HG02884 (cell line): ENCODE measurements at regions not wholly inside any gene's neighbourhood (a gene's known extent, or its start where the extent isn't known, plus 50 kb on each side); places are given as distances from the start of the nearest gene placed in this dataset.

ENCODE experiments used
- ATAC-seq: cut with Tn5 transposase; IDR thresholded peaks from one replicate; pipeline ENCODE4 v1.9.1; 2021; ENCODE audit warnings: mild to moderate bottlenecking, moderate library complexity; ENCODE audit not compliant: unreplicated experiment

DNA sequence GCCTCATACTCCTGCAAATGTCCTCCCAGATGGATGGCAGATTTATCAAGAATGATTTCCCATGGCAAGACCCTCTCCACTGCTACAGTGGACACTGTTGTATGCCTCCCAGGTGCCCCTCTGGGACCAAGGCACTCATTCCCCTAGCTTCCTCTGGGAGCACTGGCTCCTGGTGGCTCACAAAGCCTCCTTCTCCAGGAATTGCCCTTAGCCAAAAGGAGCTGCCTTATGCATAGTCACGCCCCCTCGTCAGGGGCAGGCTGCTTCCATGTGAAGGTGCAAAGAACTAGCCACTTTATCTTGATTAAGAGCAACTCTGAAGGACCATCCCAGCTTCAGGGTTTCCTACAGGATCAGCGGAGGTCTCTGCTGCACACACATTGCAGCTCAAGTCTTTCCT, 358.1 kb downstream of the CDK5RAP2 start:
- no peak for ATAC-seq

DNA sequence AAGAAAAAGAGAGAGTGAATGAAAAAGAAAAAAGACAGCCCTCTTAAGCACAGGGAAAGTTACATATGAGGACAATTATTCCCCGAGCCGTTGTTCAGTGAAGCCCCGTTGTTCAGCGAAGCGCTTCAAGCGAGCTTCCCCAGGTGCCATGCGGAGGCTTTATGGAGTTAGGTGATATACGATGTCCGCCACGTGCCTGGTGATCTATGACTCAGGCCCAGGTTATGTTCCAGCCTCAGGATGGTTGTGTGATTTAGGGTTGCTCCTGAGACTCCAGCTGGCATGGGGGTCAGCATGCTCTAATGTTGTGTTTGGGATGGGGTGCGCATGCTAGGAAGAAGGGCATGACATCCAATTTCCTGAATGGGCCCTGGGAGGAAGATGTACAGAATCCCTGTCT, 365.6 kb downstream of the CDK5RAP2 start:
- ATAC-seq, result no peak

DNA sequence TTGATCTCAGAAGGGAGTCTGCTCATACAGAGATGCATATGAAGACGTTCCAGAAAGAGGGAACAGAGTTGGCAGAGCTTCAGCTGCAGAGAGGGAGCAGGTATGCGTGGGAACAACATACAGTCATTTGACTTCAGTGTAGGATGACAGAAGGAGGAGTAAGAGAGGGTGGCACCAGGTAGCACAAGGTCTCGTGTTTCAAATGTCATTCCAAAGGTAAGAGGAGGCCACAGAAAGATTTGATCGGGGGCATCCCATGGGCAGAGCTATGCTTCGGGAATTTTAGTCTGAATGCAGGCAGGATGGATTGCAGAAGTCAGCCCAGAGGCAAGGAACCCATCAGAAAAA, 367.1 kb downstream of the CDK5RAP2 start:
- ATAC-seq, result peak; percentile 42

DNA sequence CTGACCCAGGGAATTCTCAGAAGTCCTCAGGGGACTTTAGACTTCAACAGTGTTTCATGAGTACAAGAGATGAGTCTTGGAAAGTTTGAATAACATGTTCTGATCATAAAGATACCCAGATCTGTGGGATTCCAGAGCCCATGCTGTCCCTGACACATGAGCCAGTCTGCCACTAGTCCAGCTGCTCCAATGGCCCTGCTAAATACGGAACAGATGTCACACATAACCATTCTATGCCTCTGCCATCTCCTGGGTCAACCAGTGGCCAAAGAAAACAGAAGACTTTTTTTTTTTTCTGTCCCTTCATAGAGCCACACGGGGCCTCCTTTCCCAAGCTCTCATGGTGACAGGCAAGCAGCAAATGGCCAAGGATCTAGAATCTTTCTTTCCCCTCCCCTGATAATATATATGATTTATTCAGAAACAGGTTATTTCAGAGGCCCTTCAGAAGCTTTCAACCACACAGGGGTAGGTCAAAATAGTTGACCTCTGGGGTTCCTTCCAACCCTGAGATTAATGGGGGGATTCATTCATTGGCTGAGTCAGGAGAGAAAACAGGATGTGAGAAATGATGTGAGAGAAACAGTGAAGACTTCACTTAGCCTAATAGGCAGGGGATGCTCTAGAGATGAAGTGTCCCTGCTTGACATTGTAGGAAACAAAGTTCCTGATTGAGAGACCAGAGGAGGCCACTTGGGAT, 367.7 kb downstream of the CDK5RAP2 start:
- peak; percentile 89 for ATAC-seq

DNA sequence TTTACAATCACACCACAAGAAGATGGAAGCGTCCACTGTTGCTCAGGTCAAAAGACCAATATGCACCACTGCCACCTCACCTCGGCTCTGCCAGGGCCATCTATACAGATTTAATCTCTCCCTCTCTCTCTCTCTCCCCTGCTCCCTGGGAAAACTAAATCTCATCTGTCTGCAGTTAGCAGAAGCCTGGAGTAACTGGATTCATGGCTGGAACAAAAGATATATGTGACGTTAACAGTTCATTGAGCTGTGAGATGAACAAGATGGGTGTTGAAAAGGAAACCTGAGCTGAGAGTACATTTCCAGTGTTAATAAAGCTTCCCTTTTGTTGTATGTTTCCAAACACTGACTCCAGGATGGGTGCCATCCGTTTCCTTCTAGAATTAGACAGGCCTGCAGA, 369.7 kb downstream of the CDK5RAP2 start:
- ATAC-seq, result no peak

DNA sequence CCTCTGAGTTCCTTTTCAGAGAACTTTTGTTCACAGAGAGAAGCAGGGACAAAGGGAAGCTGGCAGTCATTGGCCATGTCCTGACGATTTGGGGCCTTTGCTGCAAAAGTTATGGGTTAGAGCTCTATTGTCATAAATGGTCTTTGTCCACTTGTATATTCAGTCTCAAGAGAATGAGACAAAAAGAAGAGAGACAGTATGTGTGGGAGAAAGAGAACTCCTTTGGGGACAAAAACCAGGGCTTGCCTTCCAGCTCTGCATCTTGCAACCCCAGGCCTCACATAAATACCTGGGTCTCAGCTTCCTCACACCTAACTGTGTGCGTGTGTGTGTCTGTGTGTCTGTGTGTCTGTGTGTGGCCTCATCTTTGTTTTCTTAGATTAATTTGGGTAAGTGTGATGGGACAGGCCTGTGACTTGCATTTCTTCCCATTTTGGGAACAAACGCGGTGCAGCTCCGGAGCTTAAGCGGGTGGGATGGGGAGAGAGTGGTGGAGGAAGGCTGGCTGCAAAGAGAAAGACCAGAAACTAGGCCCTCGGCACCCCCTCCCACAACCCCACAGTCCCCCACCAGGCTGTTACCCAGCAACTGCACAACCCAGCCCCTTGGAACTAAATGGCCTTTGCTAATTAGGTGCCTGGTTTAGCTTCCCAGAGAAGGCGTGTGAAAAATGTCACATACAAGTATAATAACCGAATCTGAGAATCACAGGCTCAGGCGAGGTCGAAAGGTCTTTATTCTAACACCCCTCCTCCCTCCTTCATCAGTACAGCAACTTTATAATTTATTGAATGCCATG, 376.9 kb downstream of the CDK5RAP2 start:
- ATAC-seq, result no peak

DNA sequence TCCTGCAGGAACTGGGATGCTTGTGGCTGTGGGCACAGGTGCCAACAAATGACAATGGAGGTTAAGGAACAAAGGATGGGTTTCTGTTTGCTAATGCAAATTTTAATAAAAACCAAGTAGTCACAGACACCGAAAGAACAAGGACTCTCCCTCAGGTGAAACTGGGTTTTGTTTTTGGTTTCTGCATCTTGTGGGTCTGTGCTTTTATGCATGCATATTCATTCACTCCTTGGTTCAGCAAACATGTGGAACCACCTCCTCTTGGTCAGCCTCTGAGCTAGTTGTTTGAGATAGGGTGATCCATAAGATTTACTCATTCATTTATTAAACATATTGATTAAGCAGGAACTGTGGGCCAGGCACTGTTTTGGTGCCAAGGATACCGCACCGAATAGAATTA, 381.9 kb downstream of the CDK5RAP2 start:
- ATAC-seq, result no peak

DNA sequence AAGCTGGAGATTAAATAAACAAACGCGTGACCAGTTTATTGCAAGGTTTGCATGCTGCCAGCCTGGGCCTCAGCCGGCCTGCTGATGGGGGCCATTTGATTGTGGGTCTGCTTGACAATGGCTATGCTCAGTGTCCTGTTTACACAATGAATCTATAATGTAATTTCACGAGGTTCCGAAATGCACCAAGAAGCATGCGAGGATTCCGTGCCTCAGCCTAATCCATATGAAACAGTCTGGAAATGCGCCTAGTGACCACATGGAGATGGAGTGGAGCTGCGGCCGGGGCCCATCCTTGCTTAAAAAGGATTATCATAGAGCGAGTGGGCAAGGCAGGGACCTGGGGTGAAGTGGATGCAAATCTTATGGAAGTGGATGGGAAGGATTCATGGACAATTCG, 382.4 kb downstream of the CDK5RAP2 start:
- no peak for ATAC-seq

DNA sequence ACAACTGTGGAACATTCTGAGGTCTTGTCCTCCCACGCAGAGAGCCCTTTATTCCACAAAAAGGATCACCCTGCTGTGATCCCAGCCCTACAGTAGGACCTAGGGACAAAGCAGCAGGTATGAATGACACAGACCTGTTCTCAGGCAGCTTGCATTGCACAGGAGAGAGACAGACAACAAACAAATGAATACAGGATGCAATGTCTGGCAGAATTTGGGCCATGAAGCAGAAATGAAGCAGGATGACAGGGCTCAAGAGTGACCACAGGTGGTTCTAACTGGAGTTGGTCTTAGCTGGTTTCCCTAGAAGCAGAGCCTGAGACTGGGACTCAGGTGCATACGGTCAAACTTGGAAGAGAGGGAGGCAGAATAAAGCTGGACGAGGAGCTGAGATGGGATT, 388.8 kb downstream of the CDK5RAP2 start:
- ATAC-seq, result no peak

DNA sequence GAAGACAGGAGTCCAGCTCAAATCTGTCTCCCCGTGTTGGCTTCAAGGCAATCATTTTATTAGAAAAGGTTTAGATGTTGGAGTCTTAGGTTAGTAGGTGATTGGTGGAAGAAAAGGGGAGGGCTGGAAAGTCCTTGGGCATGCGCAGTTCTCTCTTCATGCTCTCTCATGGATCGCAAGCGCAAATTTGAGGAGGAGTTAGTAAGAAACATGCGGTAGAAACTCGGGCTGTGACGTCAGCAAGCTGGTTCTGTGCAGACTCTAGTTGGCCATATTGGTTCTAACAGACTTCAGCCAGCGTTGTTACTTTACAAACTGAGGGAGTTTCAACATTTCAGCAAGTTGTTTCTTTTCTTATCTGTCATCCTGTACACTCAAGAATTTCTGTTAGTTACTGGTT, 392.2 kb downstream of the CDK5RAP2 start:
- ATAC-seq, result no peak

DNA sequence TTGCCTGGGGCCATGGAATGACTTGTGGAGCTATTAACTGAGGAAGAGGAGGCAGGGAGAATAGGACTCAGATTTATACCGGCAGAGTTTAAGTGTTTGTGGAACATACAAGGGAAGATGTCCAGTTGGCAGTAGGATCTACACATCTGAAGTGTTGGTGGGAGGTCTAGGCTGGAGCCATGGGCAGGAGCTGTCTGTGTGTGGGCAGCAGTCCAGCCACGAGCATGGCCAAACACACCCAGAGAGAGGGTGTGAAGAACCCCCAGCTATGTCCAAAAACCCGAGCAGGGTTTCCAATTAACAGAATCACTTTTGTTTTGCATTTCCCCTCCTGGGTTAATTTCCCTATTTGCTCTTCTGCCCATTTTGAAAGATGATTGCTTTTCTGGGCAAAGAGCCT, 393.7 kb downstream of the CDK5RAP2 start:
- no peak for ATAC-seq

DNA sequence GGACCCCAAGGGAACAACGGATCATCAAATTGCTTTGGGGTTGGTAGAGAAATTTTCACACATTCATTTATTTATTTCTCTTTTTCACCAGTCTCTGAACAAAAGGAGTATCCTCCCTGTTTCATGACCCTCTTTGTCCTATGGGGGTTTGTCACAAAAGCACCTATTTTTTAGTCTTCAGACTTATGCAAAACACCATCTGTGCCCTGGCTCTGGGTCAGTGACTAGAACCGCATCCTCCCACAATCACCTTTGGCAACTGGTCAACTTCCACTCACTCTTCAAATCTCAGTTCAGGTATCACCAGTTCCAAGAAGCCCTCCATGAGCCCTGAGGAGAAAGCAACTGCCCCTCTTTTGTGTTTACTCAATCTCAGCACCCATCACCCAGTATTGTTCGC, 395.7 kb downstream of the CDK5RAP2 start:
- no peak for ATAC-seq

DNA sequence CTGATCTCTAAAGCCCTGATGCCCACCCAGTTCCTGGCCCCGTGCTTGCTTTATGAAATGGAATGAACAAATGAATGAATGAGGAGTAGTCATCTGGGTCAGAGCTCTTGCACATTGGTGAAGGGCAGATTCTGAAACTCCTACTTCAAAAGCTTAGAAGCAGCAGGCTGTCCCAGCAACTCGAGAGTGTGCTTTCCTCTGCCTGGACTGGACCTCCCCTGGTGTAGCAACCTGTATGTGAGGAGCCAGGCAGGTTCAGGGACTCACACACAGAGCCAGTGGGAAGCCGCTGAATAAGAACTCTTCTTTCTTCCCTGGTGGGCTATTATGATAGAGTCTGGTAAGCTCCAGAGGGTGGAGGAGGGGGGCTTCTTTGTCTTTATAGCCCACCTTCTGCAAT, 396.4 kb downstream of the CDK5RAP2 start:
- ATAC-seq, result no peak

DNA sequence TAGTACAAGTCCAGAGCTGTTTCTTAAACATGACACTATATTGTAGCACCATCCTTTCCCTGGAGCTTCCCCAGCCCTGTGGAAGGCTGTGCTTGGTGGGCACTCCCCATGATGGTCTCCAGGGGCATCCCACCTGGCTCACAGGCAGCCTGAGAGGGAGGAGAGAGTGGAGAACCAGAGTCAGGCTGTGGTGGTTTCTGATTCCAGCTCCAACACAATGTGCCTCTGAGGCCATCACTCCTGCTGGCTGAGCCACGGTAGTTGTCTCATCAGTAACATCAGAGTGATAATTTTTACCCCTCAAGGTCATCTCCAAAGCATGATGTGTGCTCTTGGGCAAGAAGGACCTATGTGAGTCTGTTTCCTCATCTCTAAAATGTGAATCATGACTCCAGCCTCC, 398.0 kb downstream of the CDK5RAP2 start:
- no peak for ATAC-seq

DNA sequence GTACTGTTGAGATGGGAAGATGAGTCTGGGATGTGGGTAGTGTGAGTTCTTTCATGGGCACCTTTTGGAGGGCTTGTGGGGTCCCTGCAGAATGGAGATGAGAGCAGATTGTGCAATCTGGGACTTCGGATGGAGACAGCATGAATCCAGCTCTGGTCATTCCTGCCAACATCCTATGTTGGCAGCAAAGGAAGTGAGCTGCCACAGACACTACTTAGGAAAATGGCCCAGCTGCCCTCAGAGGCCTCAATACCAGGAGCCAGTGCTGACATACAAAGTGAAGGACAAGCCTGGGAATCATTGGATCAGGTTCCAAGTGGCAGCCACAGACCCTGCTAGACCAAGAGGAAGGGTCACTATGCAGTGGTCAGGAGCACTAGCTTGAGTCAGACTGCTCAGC, 402.8 kb downstream of the CDK5RAP2 start:
- ATAC-seq, result no peak

DNA sequence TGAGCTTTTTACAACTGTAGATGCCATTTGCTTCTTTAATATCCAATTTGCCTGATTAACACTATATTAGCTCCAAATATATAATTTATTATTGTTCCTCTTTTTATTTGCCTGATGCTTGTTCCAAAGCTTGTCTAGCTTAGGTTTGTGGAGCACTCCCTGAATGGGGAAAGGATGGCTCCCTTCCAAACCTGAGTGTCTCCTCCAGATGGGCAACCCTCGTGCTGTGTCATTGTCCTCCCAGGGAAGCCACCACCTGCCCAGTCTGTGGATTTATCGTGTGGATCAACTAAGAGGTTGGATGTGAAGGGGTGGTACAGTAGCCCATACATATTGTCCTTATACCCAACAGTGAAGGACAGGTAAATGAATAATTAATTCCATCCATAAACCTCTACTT, 404.9 kb downstream of the CDK5RAP2 start:
- ATAC-seq, result no peak

DNA sequence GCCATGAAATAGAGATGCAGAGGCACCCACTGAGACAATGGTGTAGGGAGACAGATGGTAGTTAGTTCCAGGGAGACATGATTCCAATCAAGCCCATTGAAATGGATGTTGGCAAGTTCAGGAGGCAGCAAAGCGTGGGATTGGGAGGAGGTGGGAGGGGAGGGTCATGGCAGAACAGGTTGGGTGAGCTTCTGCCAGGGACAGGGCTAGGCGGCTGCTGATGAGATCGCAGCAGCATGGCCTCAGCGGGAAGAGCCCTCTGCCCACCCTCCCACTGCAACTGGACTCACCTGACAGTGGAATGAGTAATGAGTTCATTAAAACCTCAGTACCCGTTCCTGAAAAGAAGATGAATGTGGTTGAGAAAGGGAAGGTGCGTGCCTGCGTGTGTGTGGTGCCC, 418.2 kb downstream of the CDK5RAP2 start:
- ATAC-seq, result no peak

DNA sequence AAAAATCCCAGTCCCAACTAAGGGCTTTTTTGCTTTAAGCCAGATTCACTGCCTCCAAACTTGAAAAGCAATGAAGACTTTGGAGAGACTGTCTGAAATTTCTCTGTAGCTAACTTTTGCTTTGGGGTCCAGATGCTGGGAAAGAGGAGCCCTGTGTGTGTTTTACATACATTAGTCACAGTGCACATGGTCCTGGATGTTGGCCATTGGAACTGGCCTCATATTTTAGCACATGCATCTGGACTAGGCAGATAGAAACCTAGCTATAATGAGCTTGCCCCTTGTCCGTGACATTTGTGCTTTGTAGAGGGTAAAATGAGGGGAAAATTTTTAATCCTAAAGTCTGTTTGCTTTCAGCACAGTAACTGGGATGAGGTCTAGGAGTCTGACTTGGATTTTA, 421.7 kb downstream of the CDK5RAP2 start:
- no peak for ATAC-seq

DNA sequence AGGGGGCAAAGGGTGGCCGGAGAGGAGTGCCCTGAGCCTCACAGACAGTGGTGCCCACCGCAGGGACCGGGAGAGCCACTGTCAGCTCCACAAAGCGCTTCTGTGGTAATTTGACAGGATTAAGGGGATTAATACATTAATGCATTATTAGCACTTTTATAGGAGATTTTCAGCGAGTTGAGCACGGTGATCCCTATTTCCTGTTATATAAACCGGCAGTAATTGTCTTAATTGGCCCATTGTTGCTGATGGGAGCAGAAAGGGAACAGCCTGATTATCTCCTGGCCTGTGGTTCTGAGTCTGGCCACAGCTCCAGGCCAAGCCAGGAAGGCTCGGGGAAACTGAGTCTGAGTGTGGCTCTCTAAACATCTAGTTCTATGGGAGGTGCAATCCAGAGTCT, 423.6 kb downstream of the CDK5RAP2 start:
- no peak for ATAC-seq

DNA sequence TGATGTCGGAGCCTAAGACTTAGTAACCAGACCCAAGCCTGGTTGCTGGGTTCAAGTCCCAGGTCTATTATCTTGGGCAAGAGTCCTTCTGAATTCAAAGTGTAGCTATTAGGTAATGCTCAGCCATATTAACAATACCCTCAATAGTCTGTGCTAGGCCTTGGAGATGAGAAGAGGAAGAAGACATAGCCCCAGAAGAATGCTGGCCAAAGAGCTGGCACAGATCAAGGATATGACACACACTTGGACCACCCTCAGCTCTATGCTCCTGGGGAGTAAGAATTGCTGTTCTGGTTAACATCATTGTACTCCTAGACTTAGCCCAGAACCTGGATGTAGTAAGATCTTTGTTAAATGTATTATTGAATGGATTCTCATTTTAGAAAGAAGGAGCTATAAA, 426.7 kb downstream of the CDK5RAP2 start:
- ATAC-seq, result no peak

DNA sequence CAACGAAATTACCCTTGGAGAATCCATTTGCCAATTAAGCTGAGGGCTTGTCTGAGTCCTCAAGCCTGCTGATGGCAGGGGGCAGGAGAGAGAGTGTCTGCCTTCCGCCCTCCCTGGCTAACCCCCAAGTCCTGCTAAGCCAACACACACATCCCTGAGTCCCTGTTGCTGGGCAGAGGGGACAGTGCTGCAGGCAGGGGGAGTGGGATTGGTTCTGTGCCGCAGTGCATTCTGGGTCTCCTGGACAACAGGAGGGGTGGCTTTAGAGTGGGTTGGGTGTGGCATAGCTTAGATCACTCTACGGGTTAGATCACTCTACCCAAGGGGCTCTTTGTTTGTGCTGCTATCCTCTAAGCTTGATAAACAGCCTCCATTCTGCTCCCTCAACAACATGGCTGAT, 427.7 kb downstream of the CDK5RAP2 start:
- ATAC-seq, result no peak

DNA sequence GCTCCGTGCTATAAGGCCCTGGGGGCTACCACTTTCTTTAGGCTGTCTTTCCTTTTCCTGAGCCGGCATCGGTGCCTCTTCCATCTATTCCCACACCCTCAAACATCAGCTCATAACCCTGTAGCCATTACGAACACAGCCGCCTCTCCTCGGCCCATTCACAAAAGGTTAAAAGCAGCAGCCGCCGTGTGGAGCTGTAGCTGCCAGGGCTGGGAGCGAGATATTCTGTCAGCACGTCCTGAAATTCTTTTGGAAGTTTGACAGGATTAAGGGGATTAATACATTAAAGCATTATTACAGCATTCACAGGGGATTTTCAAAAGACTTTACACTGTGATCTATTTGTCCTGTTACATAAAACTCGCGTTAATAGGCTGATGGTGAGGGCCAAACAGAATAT, 428.2 kb downstream of the CDK5RAP2 start:
- ATAC-seq, result no peak

DNA sequence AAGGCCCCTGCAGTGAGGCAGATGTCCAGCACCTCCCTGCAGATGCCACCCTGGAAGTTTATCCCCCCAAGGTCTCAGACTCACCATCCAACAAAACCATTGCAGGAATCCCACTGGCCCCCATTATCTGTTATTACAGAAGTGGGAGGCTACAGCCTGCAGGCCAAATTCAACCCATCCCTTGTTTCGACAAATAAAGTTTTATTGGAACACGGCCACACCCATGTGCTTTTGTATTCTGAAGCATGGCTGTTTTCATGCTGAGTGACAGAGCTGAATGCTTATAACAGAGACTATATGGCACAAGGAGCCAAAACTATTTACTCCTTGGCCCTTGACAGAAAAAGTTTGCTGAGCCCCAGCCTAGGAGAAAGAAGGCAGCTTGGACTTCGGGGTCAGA, 428.8 kb downstream of the CDK5RAP2 start:
- ATAC-seq, result no peak
